GM12878 (cell line): ENCODE measurements at regions not wholly inside any gene's neighbourhood (a gene's known extent, or its start where the extent isn't known, plus 50 kb on each side); places are given as distances from the start of the nearest gene placed in this dataset.

Source experiments
- ATAC-seq: fragments of 200-7000 bp; cut with Tn5 transposase; 3 replicates; pipeline ENCODE4 v1.9.1; 2020; ENCODE audit warnings: mild to moderate bottlenecking, moderate library complexity
- BruUV-seq: library from RNA; stranded (reverse); fragments of 400-500 nt; replicated peaks from 2 replicates; lab custom pipeline; 2021; lab: Mats Ljungman, UMichigan
- CTCF ChIA-PET: fragments of 300-600 bp; sonication (Branson Sonifier 250); formaldehyde crosslinking; extraction: SDS; loops from one replicate; lab custom pipeline; 2021; ENCODE audit warnings: inconsistent platforms; lab: Yijun Ruan, JAX
- POLR2A ChIA-PET: fragments of 350-600 bp; formaldehyde crosslinking; extraction: SDS; loops from one replicate; lab custom pipeline; 2021; ENCODE audit warnings: inconsistent platforms; lab: Charles Lee
- RAD21 ChIA-PET: fragments of 300-600 bp; sonication (Branson Sonifier 250); formaldehyde crosslinking; loops from one replicate; lab custom pipeline; 2023; ENCODE audit warnings: antibody characterized with exemption; ENCODE audit not compliant: unreplicated experiment; lab: Charles Lee
- SMC1A ChIA-PET: fragments of 300-600 bp; sonication (Branson Sonifier 250); formaldehyde crosslinking; loops from one replicate; lab custom pipeline; 2023; ENCODE audit not compliant: unreplicated experiment, uncharacterized antibody; lab: Charles Lee
- DNase-seq: peaks from one replicate; pipeline ENCODE4 v3.0.0-alpha.2; 2011; ENCODE audit warnings: low read depth, low spot score
- FAIRE-seq: peaks from 3 replicates; lab custom pipeline; 2011; peaks lifted over from hg19 to GRCh38; lab: Jason Lieb, UNC
- H2AFZ ChIP-seq: 2 replicates; pipeline ENCODE4 v1.6.0; 2011; ENCODE audit warnings: low read depth, low read length, control low read depth; ENCODE audit not compliant: control insufficient read depth
- H3K27ac ChIP-seq: 2 replicates; pipeline ENCODE4 v1.5.1; 2011; ENCODE audit warnings: control low read depth; ENCODE audit not compliant: control insufficient read depth, insufficient read depth
- H3K27me3 ChIP-seq, 2 experiments: replicated peaks in 1 of 2; 2 replicates each; pipeline versions ENCODE4 v1.6.0 to v1.6.1; 2011; ENCODE audit warnings: low read length in 1 of 2; ENCODE audit not compliant: control insufficient read depth in 2 of 2, insufficient read depth in 2 of 2
- H3K36me3 ChIP-seq, 2 experiments: 2 replicates each; pipeline ENCODE4 v1.5.1; 2011; ENCODE audit warnings: low read length in 1 of 2; ENCODE audit not compliant: control insufficient read depth in 2 of 2, insufficient read depth in 2 of 2
- H3K4me1 ChIP-seq: 2 replicates; pipeline ENCODE4 v1.6.1; 2011; ENCODE audit warnings: mild to moderate bottlenecking, low read length, moderate library complexity, mixed read lengths; ENCODE audit not compliant: control insufficient read depth, insufficient read depth
- H3K4me2 ChIP-seq: 2 replicates; pipeline ENCODE4 v1.6.0; 2011; ENCODE audit warnings: control low read depth; ENCODE audit not compliant: control insufficient read depth, insufficient read depth
- H3K4me3 ChIP-seq: fragments of 200-600 bp; sonication (generic); 2 replicates; pipeline ENCODE4 v1.5.1; 2016
- H3K79me2 ChIP-seq: 2 replicates; pipeline ENCODE4 v1.6.0; 2011; ENCODE audit warnings: low read length; ENCODE audit not compliant: control insufficient read depth, insufficient read depth
- H3K9ac ChIP-seq: 2 replicates; pipeline ENCODE4 v1.8.0; 2011; ENCODE audit warnings: low read length, control low read depth, mixed read lengths; ENCODE audit not compliant: control insufficient read depth, insufficient read depth
- H3K9me3 ChIP-seq: replicated peaks from 3 replicates; pipeline ENCODE4 v1.5.1; 2011; ENCODE audit warnings: mild to moderate bottlenecking, low read length; ENCODE audit not compliant: control insufficient read depth, insufficient read depth
- H4K20me1 ChIP-seq: 2 replicates; pipeline ENCODE4 v1.6.0; 2011; ENCODE audit not compliant: control insufficient read depth, insufficient read depth
- EP300 ChIP-seq, 2 experiments: fragments of 150-350 bp in 1 of 2; IDR thresholded peaks; 2 replicates each; pipeline ENCODE4 v1.6.1; 2011 to 2012; ENCODE audit warnings: low read depth in 2 of 2, low read length in 2 of 2, borderline replicate concordance in 1 of 2, improper control_type of control experiment in 1 of 2, inconsistent platforms in 1 of 2; ENCODE audit not compliant: control insufficient read depth in 1 of 2
- IKZF2 ChIP-seq, 2 experiments: fragments of 450-650 bp; IDR thresholded peaks; 2 replicates each; pipeline ENCODE4 v1.6.1; 2017; ENCODE audit warnings: mild to moderate bottlenecking in 2 of 2, moderate library complexity in 2 of 2
- NR2C1 ChIP-seq: fragments of 450-650 bp; IDR thresholded peaks from 2 replicates; pipeline ENCODE4 v1.6.1; 2017; ENCODE audit warnings: antibody characterized with exemption, mild to moderate bottlenecking, moderate library complexity
- SKIL ChIP-seq: fragments of 450-650 bp; IDR thresholded peaks from 2 replicates; pipeline ENCODE4 v1.6.1; 2017; ENCODE audit warnings: mild to moderate bottlenecking, low read depth, inconsistent platforms; ENCODE audit not compliant: poor library complexity, severe bottlenecking
- ZBED1 ChIP-seq: IDR thresholded peaks from 2 replicates; pipeline ENCODE4 v1.6.1; 2016; ENCODE audit warnings: borderline replicate concordance
- WGBS: methylation state at CpG from one replicate; pipeline ENCODE4 v1.1.6; 2016; ENCODE audit warnings: low lambda C conversion rate; ENCODE audit not compliant: insufficient replicate concordance, insufficient coverage; ENCODE audit errors: missing lambda C conversion rate; 5-methylcytosine and 5-hydroxymethylcytosine counted together
- in situ Hi-C: fragments of 300-500 bp; cut with MboI; formaldehyde crosslinking; loops from 9 replicates; pipeline ENCODE4 v1.14.3; 2018; ENCODE audit warnings: mixed read lengths
- intact Hi-C: fragments of 100-400 bp; cut with micrococcal nuclease; formaldehyde crosslinking; loops from one replicate; pipeline ENCODE4 v1.14.2; 2022; ENCODE audit not compliant: unreplicated experiment
- TF ChIP-seq, protein P1 (sequence below): fragments of 450-650 bp; IDR thresholded peaks from 2 replicates; pipeline ENCODE4 v1.6.1; 2018; ENCODE audit warnings: mild to moderate bottlenecking, low read depth, moderate library complexity; ENCODE audit not compliant: partially characterized antibody
- TF ChIP-seq, protein P2 (sequence below): fragments of 450-650 bp; IDR thresholded peaks from 2 replicates; pipeline ENCODE4 v1.6.1; 2017; ENCODE audit warnings: mild to moderate bottlenecking, moderate library complexity
- TF ChIP-seq, protein P3 (sequence below): fragments of 450-650 bp; IDR thresholded peaks from 2 replicates; pipeline ENCODE4 v1.6.1; 2017; ENCODE audit warnings: antibody characterized with exemption, mild to moderate bottlenecking, moderate library complexity

DNA sequence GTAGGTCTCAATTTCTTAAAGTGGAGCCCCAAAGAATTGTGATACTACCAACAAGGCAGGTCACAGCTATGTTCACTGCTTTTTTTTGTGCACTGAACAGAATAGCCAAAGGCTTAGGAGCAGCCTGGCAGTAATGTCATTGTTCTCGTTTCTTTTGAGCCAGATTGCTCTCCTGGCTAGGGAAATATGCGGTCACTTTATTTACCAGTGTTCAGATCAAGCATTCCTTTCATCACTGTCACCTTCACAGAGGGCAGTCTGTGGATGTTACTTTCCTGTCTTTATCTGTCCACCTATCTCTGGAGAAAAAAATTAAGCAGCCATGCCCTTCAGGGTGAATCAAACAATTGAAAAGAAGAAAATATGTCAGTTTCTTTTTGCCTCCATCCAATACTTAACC is 159.6 kb downstream of the BTG1 start:
- Histone ChIP-seq H3K36me3 (no peaks in the 10 kb centered on the region), H2AFZ (no peak overlapping the region)
- in situ Hi-C loops, result no loop called here
- TF ChIP-seq, protein P1, sequence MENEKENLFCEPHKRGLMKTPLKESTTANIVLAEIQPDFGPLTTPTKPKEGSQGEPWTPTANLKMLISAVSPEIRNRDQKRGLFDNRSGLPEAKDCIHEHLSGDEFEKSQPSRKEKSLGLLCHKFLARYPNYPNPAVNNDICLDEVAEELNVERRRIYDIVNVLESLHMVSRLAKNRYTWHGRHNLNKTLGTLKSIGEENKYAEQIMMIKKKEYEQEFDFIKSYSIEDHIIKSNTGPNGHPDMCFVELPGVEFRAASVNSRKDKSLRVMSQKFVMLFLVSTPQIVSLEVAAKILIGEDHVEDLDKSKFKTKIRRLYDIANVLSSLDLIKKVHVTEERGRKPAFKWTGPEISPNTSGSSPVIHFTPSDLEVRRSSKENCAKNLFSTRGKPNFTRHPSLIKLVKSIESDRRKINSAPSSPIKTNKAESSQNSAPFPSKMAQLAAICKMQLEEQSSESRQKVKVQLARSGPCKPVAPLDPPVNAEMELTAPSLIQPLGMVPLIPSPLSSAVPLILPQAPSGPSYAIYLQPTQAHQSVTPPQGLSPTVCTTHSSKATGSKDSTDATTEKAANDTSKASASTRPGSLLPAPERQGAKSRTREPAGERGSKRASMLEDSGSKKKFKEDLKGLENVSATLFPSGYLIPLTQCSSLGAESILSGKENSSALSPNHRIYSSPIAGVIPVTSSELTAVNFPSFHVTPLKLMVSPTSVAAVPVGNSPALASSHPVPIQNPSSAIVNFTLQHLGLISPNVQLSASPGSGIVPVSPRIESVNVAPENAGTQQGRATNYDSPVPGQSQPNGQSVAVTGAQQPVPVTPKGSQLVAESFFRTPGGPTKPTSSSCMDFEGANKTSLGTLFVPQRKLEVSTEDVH, result no peak
- TF ChIP-seq IKZF2 (IDR thresholded peaks at IDR 0.05), result no peak
- TF ChIP-seq, protein P2, sequence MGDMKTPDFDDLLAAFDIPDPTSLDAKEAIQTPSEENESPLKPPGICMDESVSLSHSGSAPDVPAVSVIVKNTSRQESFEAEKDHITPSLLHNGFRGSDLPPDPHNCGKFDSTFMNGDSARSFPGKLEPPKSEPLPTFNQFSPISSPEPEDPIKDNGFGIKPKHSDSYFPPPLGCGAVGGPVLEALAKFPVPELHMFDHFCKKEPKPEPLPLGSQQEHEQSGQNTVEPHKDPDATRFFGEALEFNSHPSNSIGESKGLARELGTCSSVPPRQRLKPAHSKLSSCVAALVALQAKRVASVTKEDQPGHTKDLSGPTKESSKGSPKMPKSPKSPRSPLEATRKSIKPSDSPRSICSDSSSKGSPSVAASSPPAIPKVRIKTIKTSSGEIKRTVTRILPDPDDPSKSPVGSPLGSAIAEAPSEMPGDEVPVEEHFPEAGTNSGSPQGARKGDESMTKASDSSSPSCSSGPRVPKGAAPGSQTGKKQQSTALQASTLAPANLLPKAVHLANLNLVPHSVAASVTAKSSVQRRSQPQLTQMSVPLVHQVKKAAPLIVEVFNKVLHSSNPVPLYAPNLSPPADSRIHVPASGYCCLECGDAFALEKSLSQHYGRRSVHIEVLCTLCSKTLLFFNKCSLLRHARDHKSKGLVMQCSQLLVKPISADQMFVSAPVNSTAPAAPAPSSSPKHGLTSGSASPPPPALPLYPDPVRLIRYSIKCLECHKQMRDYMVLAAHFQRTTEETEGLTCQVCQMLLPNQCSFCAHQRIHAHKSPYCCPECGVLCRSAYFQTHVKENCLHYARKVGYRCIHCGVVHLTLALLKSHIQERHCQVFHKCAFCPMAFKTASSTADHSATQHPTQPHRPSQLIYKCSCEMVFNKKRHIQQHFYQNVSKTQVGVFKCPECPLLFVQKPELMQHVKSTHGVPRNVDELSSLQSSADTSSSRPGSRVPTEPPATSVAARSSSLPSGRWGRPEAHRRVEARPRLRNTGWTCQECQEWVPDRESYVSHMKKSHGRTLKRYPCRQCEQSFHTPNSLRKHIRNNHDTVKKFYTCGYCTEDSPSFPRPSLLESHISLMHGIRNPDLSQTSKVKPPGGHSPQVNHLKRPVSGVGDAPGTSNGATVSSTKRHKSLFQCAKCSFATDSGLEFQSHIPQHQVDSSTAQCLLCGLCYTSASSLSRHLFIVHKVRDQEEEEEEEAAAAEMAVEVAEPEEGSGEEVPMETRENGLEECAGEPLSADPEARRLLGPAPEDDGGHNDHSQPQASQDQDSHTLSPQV, result no peak
- no peak for TF ChIP-seq NR2C1
- TF ChIP-seq EP300 (IDR thresholded peaks at IDR 0.05; ENCODE audit: borderline replicate concordance in 1 of 2, control insufficient read depth in 1 of 2, low read depth in 2 of 2, low read length in 2 of 2), result no peak
- TF ChIP-seq ZBED1, result no peak
- TF ChIP-seq SKIL, result no peak
- TF ChIP-seq, protein P3, sequence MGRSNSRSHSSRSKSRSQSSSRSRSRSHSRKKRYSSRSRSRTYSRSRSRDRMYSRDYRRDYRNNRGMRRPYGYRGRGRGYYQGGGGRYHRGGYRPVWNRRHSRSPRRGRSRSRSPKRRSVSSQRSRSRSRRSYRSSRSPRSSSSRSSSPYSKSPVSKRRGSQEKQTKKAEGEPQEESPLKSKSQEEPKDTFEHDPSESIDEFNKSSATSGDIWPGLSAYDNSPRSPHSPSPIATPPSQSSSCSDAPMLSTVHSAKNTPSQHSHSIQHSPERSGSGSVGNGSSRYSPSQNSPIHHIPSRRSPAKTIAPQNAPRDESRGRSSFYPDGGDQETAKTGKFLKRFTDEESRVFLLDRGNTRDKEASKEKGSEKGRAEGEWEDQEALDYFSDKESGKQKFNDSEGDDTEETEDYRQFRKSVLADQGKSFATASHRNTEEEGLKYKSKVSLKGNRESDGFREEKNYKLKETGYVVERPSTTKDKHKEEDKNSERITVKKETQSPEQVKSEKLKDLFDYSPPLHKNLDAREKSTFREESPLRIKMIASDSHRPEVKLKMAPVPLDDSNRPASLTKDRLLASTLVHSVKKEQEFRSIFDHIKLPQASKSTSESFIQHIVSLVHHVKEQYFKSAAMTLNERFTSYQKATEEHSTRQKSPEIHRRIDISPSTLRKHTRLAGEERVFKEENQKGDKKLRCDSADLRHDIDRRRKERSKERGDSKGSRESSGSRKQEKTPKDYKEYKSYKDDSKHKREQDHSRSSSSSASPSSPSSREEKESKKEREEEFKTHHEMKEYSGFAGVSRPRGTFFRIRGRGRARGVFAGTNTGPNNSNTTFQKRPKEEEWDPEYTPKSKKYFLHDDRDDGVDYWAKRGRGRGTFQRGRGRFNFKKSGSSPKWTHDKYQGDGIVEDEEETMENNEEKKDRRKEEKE, result no peak

More for the DNA sequence above, 159.6 kb downstream of the BTG1 start:
- Histone ChIP-seq H3K9me3 (no peaks in the 10 kb centered on the region), H3K27me3 (no peaks in the 10 kb centered on the region), H3K4me3 (no peak overlapping the region), H3K4me2 (no peak overlapping the region), H4K20me1 (no peaks in the 10 kb centered on the region), H3K27ac (no peak overlapping the region), H3K4me1 (no peaks in the 10 kb centered on the region), H3K9ac (no peak overlapping the region), H3K79me2 (no peaks in the 10 kb centered on the region)
- no TSS peak for BruUV-seq
- 90% methylated on average over 2 of the region's 2 CpGs for WGBS
- no peak for FAIRE-seq
- intact Hi-C loops, result no loop called here
- RAD21 ChIA-PET, result interaction anchor here (0.6 to 0.8 kb wide), 2 partner anchors 175 to 230 kb away, joined by 3 read pairs; no protein-coding TSS in a partner anchor
- SMC1A ChIA-PET, result interaction anchor here (1.1 to 1.7 kb wide), 5 partner anchors 11 to 375 kb away, joined by 3 to 7 read pairs (median 4); no protein-coding TSS in a partner anchor
- no peak for DNase-seq
- POLR2A ChIA-PET, result no interaction called here
- CTCF ChIA-PET, result interaction anchor here (0.6 to 2.6 kb wide), 3 partner anchors 174 to 584 kb away, joined by 3 to 9 read pairs (median 5); no protein-coding TSS in a partner anchor
- no peak for ATAC-seq
